SK-N-SH treated with all-trans-retinoic acid at 6 μM for 48 hours (cell line): ENCODE measurements at regions not wholly inside any gene's neighbourhood (a gene's known extent, or its start where the extent isn't known, plus 50 kb on each side); places are given as distances from the start of the nearest gene placed in this dataset.
A peak's percentile ranks its signal among the peaks of the same experiment; 100 is the strongest.

ENCODE experiments used
- ATAC-seq: fragments of 200-7000 bp; cut with Tn5 transposase; 3 replicates; pipeline ENCODE4 v1.9.1; 2020; ENCODE audit warnings: mild to moderate bottlenecking, moderate library complexity
- ARNTL ChIP-seq: fragments of 450-650 bp; formaldehyde crosslinking; IDR thresholded peaks from 2 replicates; pipeline ENCODE4 v1.5.0; 2020; ENCODE audit warnings: low read depth, mild to moderate bottlenecking, moderate library complexity, borderline replicate concordance
- BACH2 ChIP-seq: fragments of 250-450 bp; sonication (Bioruptor Pico); IDR thresholded peaks from 2 replicates; pipeline ENCODE4 v1.9.0; 2021; ENCODE audit warnings: mild to moderate bottlenecking, borderline replicate concordance
- CREB5 ChIP-seq: fragments of 250-450 bp; sonication (Bioruptor Pico); IDR thresholded peaks from 2 replicates; pipeline ENCODE4 v1.5.1; 2020; ENCODE audit warnings: low read depth, mild to moderate bottlenecking, moderate library complexity
- ESRRG ChIP-seq: fragments of 250-450 bp; sonication (Bioruptor Pico); IDR thresholded peaks from 2 replicates; pipeline ENCODE4 v1.6.1; 2021; ENCODE audit warnings: mild to moderate bottlenecking
- GLIS3 ChIP-seq: fragments of 250-450 bp; sonication (Bioruptor Pico); IDR thresholded peaks from 2 replicates; pipeline ENCODE4 v1.5.0; 2020; ENCODE audit warnings: mild to moderate bottlenecking, moderate library complexity
- OSR1 ChIP-seq: fragments of 250-450 bp; sonication (Bioruptor Pico); IDR thresholded peaks from 2 replicates; pipeline ENCODE4 v1.8.0; 2022; ENCODE audit warnings: moderate library complexity, mild to moderate bottlenecking, inconsistent platforms
- PATZ1 ChIP-seq: fragments of 250-450 bp; sonication (Bioruptor Pico); IDR thresholded peaks from 2 replicates; pipeline ENCODE4 v1.8.0; 2020; ENCODE audit warnings: mild to moderate bottlenecking, moderate library complexity, borderline replicate concordance
- PPARA ChIP-seq: fragments of 250-450 bp; sonication (Bioruptor Pico); IDR thresholded peaks from 2 replicates; pipeline ENCODE4 v1.5.0; 2020; ENCODE audit warnings: mild to moderate bottlenecking, borderline replicate concordance
- RARB ChIP-seq: fragments of 250-450 bp; sonication (Bioruptor Pico); IDR thresholded peaks from 2 replicates; pipeline ENCODE4 v1.8.0; 2021; ENCODE audit warnings: mild to moderate bottlenecking, moderate library complexity
- SNAI2 ChIP-seq: fragments of 250-450 bp; sonication (Bioruptor Pico); IDR thresholded peaks from 2 replicates; pipeline ENCODE4 v1.5.0; 2020; ENCODE audit warnings: mild to moderate bottlenecking, moderate library complexity
- TCF4 ChIP-seq: fragments of 250-450 bp; sonication (Bioruptor Pico); IDR thresholded peaks from 2 replicates; pipeline ENCODE4 v1.8.0; 2021; ENCODE audit warnings: mild to moderate bottlenecking, moderate library complexity, borderline replicate concordance
- TOX ChIP-seq: fragments of 250-450 bp; sonication (Bioruptor Pico); IDR thresholded peaks from 2 replicates; pipeline ENCODE4 v1.8.0; 2021; ENCODE audit warnings: mild to moderate bottlenecking, moderate library complexity, borderline replicate concordance
- TSHZ2 ChIP-seq: fragments of 250-450 bp; sonication (Bioruptor Pico); IDR thresholded peaks from 2 replicates; pipeline ENCODE4 v1.5.0; 2020; ENCODE audit warnings: mild to moderate bottlenecking, moderate library complexity
- ZC3H10 ChIP-seq: fragments of 250-450 bp; sonication (Bioruptor Pico); IDR thresholded peaks from 2 replicates; pipeline ENCODE4 v1.5.1; 2021; ENCODE audit warnings: mild to moderate bottlenecking, moderate library complexity
- ZFP3 ChIP-seq: fragments of 250-450 bp; sonication (Bioruptor Pico); IDR thresholded peaks from 2 replicates; pipeline ENCODE4 v1.5.0; 2020; ENCODE audit warnings: mild to moderate bottlenecking, moderate library complexity
- ZFP30 ChIP-seq: fragments of 450-650 bp; formaldehyde crosslinking; IDR thresholded peaks from 2 replicates; pipeline ENCODE4 v1.5.0; 2022; ENCODE audit warnings: mild to moderate bottlenecking, moderate library complexity
- ZNF565 ChIP-seq: fragments of 450-650 bp; formaldehyde crosslinking; conservative IDR thresholded peaks from 2 replicates; pipeline ENCODE4 v1.5.0; 2020; ENCODE audit warnings: low read depth, mild to moderate bottlenecking, moderate library complexity
- ZNF70 ChIP-seq: fragments of 450-650 bp; formaldehyde crosslinking; IDR thresholded peaks from 2 replicates; pipeline ENCODE4 v1.5.0; 2020; ENCODE audit warnings: mild to moderate bottlenecking, moderate library complexity
- ZNF8 ChIP-seq: fragments of 450-650 bp; formaldehyde crosslinking; IDR thresholded peaks from 2 replicates; pipeline ENCODE4 v1.5.0; 2020; ENCODE audit warnings: mild to moderate bottlenecking, moderate library complexity
- TF ChIP-seq, protein P1 (sequence below): fragments of 250-450 bp; sonication (Bioruptor Pico); IDR thresholded peaks from 2 replicates; pipeline ENCODE4 v1.5.1; 2021; ENCODE audit warnings: mild to moderate bottlenecking, moderate library complexity
- TF ChIP-seq, protein P2 (sequence below): fragments of 250-450 bp; sonication (Bioruptor Pico); IDR thresholded peaks from 2 replicates; pipeline ENCODE4 v1.8.0; 2021; ENCODE audit warnings: low read depth, mild to moderate bottlenecking, moderate library complexity, borderline replicate concordance

GRCh38 chr7:29734246-29734731 lies 72.0 kb upstream of the WIPF3 start (continued):
- TF ChIP-seq TCF4 (CRISPR knock-in tag) (no peak), BACH2 (CRISPR knock-in tag) (no peak), RARB (no peak)
- TF ChIP-seq, all 23 proteins: peak for 0

GRCh38 chr7:29747645-29748245 lies 58.6 kb upstream of the WIPF3 start:
- ATAC-seq = peak; percentile 33

DNA sequence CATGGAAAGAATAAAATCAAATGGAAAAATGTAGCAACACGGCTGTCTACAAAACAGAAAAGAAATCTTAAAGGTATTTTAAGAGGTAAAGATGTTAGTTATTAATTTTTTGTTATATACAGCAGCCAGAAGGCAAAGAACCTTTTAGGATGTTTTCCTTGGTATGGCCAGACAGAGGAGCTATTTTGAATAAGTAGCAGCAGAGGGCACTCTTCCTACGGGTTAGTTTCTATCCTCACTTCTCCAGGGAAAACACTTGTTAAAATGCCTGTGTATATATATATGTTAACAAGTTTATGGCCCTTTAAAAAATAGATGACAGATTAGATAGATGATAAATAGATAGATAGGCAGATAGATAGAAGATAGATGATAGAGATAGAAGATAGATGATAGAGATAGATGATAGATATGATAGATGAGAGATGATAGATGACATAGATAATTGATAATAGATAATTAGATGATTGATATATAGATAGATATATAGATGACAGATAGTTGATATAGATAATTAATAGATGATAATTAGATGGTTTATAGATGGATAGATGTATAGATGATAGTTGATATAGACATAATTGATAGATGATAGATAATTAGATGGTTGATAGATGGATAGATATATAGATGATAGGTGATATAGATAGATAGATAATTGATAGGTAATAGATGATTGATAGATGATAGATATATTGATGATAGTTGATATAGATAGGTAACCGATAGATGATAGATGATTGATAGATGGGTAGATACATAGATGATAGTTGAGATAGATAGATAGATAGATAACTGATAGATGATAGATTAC lies 57.8 kb upstream of the WIPF3 start:
- no peak for TF ChIP-seq SNAI2 (CRISPR knock-in tag)
- no peak for TF ChIP-seq ZC3H10
- TF ChIP-seq ZNF8 (CRISPR knock-in tag) = no peak
- TF ChIP-seq, protein P1, sequence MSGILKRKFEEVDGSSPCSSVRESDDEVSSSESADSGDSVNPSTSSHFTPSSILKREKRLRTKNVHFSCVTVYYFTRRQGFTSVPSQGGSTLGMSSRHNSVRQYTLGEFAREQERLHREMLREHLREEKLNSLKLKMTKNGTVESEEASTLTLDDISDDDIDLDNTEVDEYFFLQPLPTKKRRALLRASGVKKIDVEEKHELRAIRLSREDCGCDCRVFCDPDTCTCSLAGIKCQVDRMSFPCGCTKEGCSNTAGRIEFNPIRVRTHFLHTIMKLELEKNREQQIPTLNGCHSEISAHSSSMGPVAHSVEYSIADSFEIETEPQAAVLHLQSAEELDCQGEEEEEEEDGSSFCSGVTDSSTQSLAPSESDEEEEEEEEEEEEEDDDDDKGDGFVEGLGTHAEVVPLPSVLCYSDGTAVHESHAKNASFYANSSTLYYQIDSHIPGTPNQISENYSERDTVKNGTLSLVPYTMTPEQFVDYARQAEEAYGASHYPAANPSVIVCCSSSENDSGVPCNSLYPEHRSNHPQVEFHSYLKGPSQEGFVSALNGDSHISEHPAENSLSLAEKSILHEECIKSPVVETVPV = no peak
- TF ChIP-seq PATZ1 (CRISPR knock-in tag) = no peak
- TF ChIP-seq OSR1 (CRISPR knock-in tag) = no peak
- TF ChIP-seq, protein P2, sequence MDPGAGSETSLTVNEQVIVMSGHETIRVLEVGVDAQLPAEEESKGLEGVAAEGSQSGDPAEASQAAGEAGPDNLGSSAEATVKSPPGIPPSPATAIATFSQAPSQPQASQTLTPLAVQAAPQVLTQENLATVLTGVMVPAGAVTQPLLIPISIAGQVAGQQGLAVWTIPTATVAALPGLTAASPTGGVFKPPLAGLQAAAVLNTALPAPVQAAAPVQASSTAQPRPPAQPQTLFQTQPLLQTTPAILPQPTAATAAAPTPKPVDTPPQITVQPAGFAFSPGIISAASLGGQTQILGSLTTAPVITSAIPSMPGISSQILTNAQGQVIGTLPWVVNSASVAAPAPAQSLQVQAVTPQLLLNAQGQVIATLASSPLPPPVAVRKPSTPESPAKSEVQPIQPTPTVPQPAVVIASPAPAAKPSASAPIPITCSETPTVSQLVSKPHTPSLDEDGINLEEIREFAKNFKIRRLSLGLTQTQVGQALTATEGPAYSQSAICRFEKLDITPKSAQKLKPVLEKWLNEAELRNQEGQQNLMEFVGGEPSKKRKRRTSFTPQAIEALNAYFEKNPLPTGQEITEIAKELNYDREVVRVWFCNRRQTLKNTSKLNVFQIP = no peak
- TF ChIP-seq ZFP3 = no peak
- no peak for TF ChIP-seq CREB5
- TF ChIP-seq ZNF565 (CRISPR knock-in tag) = no peak
- no peak for TF ChIP-seq PPARA
- no peak for TF ChIP-seq TSHZ2 (CRISPR knock-in tag)
- TF ChIP-seq ARNTL (CRISPR knock-in tag) = no peak
- no peak for TF ChIP-seq ZFP30 (CRISPR knock-in tag)
- no peak for TF ChIP-seq ZNF70
- ATAC-seq = peak; percentile 96

DNA sequence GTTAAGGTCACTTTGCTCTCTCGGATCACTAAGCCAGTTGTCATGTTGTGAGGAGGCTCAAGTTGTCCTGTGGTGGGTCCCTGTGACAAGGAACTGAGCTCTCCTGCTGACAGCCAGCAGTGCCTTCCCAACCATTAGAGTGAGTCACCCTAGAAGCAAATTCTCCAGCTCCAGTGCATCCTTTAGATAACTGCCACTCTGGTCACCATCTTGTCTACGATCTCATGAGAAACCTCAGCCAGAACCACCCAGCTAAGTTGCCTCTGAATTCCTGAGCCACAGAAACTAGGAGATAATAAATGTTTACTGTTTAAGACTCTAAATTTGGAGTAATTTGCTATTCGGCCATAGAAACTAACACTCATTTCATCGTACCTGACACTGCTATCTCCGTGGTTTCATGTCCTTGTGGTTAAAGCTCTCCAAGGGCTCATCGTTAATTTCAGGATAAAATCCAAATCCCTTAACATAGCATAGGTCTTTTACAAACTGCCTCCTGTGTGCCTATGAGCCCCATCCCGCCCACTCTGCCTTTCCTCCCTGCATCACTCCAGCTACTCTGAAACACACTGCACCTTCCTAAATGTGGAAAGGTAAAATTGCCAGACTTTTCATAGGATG lies 56.5 kb upstream of the WIPF3 start:
- no peak; the same call in 2 of the 3 replicates for ATAC-seq
- TF ChIP-seq GLIS3 (CRISPR knock-in tag) (no peak), CREB5 (no peak), TOX (no peak), ZNF565 (CRISPR knock-in tag) (no peak), ESRRG (CRISPR knock-in tag) (no peak), ZNF8 (CRISPR knock-in tag) (no peak), ZFP3 (no peak), PPARA (no peak), ZFP30 (CRISPR knock-in tag) (no peak), RARB (no peak), ARNTL (CRISPR knock-in tag) (no peak), ZC3H10 (no peak), ZNF70 (no peak)
- TF ChIP-seq, protein P2 = no peak
